Fibroblast of lung (primary cell): ENCODE measurements at regions not wholly inside any gene's neighbourhood (a gene's known extent, or its start where the extent isn't known, plus 50 kb on each side); places are given as distances from the start of the nearest gene placed in this dataset.

Source experiments
- DNase-seq, 2 donors: peaks; one replicate each; pipeline versions ENCODE4 v3.0.0 to v3.0.0-alpha.2; 2010; ENCODE audit warnings: low read depth in 2 of 2
- H2AFZ ChIP-seq: 2 replicates; pipeline ENCODE4 v1.5.1; 2012; ENCODE audit warnings: low read length, control low read depth, inconsistent platforms
- H3K27ac ChIP-seq: 2 replicates; pipeline ENCODE4 v1.5.1; 2011; ENCODE audit warnings: low read length, control low read depth; ENCODE audit not compliant: insufficient read depth
- H3K27me3 ChIP-seq: 2 replicates; pipeline ENCODE4 v1.5.1; 2011; ENCODE audit warnings: mild to moderate bottlenecking, low read length; ENCODE audit not compliant: control insufficient read depth, insufficient read depth
- H3K36me3 ChIP-seq: 2 replicates; pipeline ENCODE4 v1.5.1; 2011; ENCODE audit warnings: low read length; ENCODE audit not compliant: control insufficient read depth, insufficient read depth
- H3K4me1 ChIP-seq: 2 replicates; pipeline ENCODE4 v1.5.1; 2011; ENCODE audit warnings: low read length; ENCODE audit not compliant: control insufficient read depth, insufficient read depth; ENCODE audit errors: extremely low read depth
- H3K4me2 ChIP-seq: 2 replicates; pipeline ENCODE4 v1.5.1; 2011; ENCODE audit warnings: low read length, control low read depth; ENCODE audit not compliant: insufficient read depth; ENCODE audit errors: extremely low read depth
- H3K4me3 ChIP-seq, 4 experiments: fragments of 200-600 bp in 1 of 4; sonication (generic) in 1 of 4; replicated peaks in 1 of 4; 2 replicates each; pipeline ENCODE4 v1.5.1; 2011 to 2016; ENCODE audit warnings: low read length in 4 of 4, low read depth in 3 of 4, mild to moderate bottlenecking in 3 of 4, control low read depth in 2 of 4, inconsistent platforms in 1 of 4, mixed read lengths in 1 of 4; ENCODE audit not compliant: insufficient read depth in 1 of 4; ENCODE audit errors: control extremely low read depth in 1 of 4
- H3K79me2 ChIP-seq: 2 replicates; pipeline ENCODE4 v1.5.1; 2012; ENCODE audit warnings: mild to moderate bottlenecking, low read length, inconsistent platforms; ENCODE audit not compliant: control insufficient read depth, insufficient read depth
- H3K9ac ChIP-seq: 2 replicates; pipeline ENCODE4 v1.5.1; 2011; ENCODE audit warnings: mild to moderate bottlenecking, low read length, control low read depth; ENCODE audit not compliant: insufficient read depth
- H3K9me3 ChIP-seq: 2 replicates; pipeline ENCODE4 v1.5.1; 2012; ENCODE audit warnings: low read depth, low read length; ENCODE audit not compliant: control insufficient read depth, insufficient read depth
- H4K20me1 ChIP-seq: 2 replicates; pipeline ENCODE4 v1.5.1; 2011; ENCODE audit warnings: low read length; ENCODE audit not compliant: control insufficient read depth, insufficient read depth; ENCODE audit errors: extremely low read depth
- CTCF ChIP-seq, 2 donors: IDR thresholded peaks in 1 of 2; conservative IDR thresholded peaks in 1 of 2; 1 replicate in 1 of 2; 2 replicates in 1 of 2; pipeline ENCODE4 v1.5.1; 2011 to 2012; ENCODE audit warnings: low read length in 2 of 2, control low read depth in 1 of 2, inconsistent platforms in 1 of 2, low read depth in 1 of 2, mild to moderate bottlenecking in 1 of 2
- EZH2 ChIP-seq: IDR thresholded peaks from 2 replicates; pipeline ENCODE4 v1.5.1; 2012; ENCODE audit warnings: low read length, control low read depth, mild to moderate bottlenecking; ENCODE audit errors: missing control alignments

DNA sequence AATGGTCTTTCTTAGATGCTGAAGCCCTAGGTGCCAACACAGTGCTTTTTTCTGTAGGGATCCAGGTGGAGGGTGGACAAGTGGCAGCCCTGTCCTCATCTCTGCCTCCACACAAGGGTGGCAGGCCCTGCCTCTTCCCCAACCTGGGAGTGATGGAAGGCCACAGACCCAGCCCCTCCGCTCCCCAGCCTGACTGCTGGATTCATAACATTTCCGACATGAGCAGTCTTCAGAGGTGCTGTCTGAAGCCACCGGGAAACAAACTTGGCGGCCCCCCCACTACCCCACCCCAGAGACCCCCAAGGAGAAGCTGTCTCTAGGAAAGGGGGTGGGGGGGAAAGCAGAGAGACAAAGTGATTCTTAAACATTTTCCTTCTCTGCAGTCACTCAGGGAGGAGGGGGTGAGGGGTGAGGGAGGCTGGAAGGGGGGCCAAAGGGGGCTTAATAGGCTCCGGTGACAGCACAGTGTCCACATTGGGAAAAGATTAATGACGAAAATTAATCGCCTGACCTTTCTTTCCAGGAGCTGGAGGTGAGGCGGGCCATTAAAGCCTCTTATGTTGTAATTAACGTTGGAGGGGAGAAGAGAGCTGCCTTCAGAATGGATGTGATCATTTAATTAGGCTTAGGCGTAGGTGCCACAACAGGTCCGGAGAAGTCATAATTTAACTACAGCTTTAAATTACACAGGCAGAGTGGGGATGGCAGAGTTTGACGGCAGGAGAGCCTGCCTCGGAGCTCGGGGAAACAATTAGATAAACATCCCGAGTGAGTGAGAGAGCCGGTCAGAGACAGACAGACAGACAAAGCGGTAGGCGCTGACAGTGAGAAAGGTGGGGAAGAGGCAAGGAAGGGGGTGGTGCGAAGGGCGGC is 76.8 kb upstream of the FOXP4 start:
- Histone ChIP-seq H3K36me3 (no peaks in the 10 kb centered on the region), H3K27ac (no peak overlapping the region), H4K20me1 (no peaks in the 10 kb centered on the region), H3K4me2 (no peak overlapping the region), H3K9ac (no peak overlapping the region), H3K9me3 (no peaks in the 10 kb centered on the region), H3K79me2 (no peaks in the 10 kb centered on the region), H3K27me3 (peaks cover 14% of the 10 kb centered on the region), H3K4me3 (no peak overlapping the region), H2AFZ (no peak overlapping the region), H3K4me1 (no peaks in the 10 kb centered on the region)
- no peak for TF ChIP-seq EZH2
- TF ChIP-seq CTCF (conservative IDR thresholded peaks at IDR 0.05 in 1 of 2, IDR thresholded peaks at IDR 0.05 in 1 of 2; ENCODE audit: low read depth in 1 of 2, low read length in 2 of 2): no peak
- DNase-seq: no peak

DNA sequence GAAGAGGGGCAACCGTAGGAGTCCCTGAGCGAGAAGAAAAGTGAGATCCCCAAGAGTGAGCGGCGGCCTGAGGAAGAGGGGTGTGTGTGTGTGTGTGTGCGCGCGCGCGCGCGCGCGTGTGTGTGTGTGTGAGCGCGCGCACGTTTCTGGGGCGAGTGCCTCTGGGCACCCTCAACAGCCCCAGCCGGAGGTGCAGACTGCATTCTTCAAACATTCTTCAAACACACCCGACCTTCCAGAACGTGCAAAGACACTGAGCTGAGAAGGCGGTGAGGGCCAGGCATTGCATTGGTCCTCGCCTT is 76.2 kb upstream of the FOXP4 start:
- peaks cover 14% of the 10 kb centered on the region for H3K27me3 ChIP-seq
- H4K20me1 ChIP-seq: no peaks in the 10 kb centered on the region
- TF ChIP-seq EZH2: no peak
- no peak for TF ChIP-seq CTCF (conservative IDR thresholded peaks at IDR 0.05 in 1 of 2, IDR thresholded peaks at IDR 0.05 in 1 of 2; ENCODE audit: low read depth in 1 of 2, low read length in 2 of 2)
- no peak overlapping the region for H3K4me3 ChIP-seq
- no peaks in the 10 kb centered on the region for H3K9me3 ChIP-seq
- H3K79me2 ChIP-seq: no peaks in the 10 kb centered on the region
- no peaks in the 10 kb centered on the region for H3K36me3 ChIP-seq
- H3K27ac ChIP-seq: no peak overlapping the region
- DNase-seq: peak in 1 of 2 donors; percentile 53
- H3K9ac ChIP-seq: no peak overlapping the region
- no peaks in the 10 kb centered on the region for H3K4me1 ChIP-seq
- H2AFZ ChIP-seq: no peak overlapping the region
- no peak overlapping the region for H3K4me2 ChIP-seq

- Histone ChIP-seq H3K27me3 (peaks cover 14% of the 10 kb centered on the region), H3K9me3 (no peaks in the 10 kb centered on the region), H3K4me3 (no peak overlapping the region), H2AFZ (no peak overlapping the region), H3K4me2 (no peak overlapping the region), H3K79me2 (no peaks in the 10 kb centered on the region), H3K4me1 (no peaks in the 10 kb centered on the region), H3K9ac (no peak overlapping the region), H4K20me1 (no peaks in the 10 kb centered on the region), H3K36me3 (no peaks in the 10 kb centered on the region), H3K27ac (no peak overlapping the region)
- TF ChIP-seq EZH2: no peak
- peak in 1 of 2 donors; percentile 62 for DNase-seq
Measured at GRCh38 chr6:41470331-41471063, 75.7 kb upstream of the FOXP4 start.
